ENCODE measurements at regions not wholly inside any gene's neighbourhood (a gene's known extent, or its start where the extent isn't known, plus 50 kb on each side); places are given as distances from the start of the nearest gene placed in this dataset.
"Not testable (repeated sequence)": the region's sequence is repeated elsewhere in the genome, so short reads cannot be mapped to it uniquely, and the experiment has no call there.

DNA sequence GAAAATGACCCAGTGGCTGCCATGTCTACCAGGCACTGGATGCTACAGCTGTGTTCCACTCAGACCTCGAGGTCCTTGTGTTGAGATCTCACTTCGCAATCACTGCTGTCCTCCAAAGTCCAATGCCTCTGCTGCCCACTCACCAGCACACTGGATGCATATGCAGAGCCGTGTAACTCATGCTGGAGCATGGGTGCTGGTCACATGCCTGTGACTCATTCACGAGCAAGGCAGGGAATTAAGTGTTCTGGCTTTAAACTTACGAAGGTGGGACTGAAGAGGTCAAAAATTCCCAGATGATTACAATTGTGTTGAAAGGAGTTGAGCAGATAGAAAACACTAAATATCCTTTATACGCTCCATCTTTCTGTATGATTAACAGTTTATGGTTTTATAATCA lies 417.5 kb downstream of the NUP35 start:
- DNase-seq, result no peak

DNA sequence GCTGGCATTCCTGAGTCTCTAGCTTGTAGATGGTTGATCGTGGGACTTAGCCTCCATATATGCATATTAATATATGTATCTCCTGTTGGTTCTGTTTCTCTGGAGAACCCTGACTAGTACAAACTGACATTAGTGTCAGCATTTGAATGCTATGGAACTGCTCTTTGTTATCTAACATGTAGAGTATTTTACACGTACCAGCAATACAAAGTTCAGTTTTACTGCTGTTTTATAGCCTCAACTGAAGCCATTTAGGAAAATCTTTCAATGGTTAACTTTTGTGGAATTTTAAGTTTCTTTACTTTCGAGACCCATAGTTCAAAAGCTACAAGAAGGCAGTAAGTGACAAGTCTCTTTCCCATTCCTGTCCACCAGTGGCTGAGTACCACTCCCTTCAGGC lies 418.4 kb downstream of the NUP35 start:
- no peak for DNase-seq

DNA sequence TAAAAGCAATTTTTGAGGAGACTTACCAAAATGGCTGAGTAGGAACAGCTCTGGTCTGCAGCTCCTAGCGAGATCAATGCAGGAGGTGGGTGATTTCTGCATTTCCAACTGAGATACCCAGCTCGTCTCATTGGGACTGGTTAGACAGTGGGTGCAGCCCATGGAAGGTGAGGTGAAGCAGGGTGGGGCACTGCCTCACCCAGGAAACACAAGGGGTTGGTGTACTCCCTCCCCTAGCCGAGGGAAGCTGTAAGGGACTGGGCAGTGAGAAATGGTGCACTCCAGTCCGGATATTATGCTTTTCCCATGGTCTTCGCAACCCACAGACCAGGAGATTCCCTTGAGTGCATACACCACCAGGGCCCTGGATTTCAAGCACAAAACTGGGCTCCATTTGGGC lies 419.0 kb downstream of the NUP35 start:
- DNase-seq, result no peak

DNA sequence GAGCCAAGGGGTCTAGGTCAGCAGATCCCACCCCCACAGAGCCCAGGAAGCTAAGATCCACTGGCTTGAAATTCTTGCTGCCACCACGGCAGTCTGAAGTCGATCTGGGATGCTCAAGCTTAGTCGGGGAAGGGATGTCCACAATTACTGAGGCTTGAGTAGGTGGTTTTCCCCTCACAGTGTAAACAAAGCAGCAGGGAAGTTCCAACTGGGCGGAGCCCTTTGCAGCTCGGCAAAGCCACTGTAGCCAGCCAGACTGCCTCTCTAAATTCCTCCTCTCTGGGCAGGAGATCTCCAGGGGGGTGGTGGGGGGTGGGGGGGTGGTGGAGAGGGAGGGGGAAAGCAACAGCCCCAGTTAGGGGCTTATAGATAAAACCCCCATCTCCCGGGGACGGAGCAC lies 419.5 kb downstream of the NUP35 start:
- DNase-seq, result no peak

DNA sequence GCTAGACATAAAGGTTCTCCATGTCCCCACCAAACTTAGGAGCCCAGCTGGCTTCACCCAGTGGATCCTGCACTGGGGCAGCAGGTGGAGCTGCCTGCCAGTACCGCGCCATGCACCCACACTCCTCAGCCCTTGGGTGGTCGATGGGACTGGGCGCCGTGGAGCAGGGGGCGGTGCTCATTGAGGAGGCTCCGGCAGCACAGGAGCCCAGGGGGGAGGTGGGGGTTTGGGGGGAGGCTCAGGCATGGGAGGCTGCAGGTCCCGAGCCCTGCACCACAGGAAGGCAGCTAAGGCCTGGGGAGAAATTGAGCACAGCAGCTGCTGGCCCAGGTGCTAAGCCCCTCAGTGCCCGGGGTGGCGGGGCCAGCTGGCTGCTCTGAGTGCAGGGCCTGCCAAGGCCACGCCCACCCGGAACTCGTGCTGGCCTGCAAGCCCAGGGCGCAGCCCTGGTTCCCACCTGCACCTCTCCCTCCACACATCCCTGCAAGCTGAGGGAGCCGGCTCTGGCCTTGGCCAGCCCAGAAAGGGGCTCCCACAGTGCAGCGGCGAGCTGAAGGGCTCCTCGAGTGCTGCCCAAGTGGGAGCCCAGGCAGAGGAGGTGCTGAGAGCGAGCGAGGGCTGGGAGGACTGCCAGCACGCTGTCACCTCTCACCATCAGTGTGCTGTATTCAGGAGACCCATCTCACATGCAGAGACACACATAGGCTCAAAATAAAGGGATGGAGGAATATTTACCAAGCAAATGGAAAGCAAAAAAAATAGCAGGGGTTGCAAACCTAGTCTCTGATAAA lies 422.5 kb downstream of the NUP35 start:
- DNase-seq, result not testable (repeated sequence)

DNA sequence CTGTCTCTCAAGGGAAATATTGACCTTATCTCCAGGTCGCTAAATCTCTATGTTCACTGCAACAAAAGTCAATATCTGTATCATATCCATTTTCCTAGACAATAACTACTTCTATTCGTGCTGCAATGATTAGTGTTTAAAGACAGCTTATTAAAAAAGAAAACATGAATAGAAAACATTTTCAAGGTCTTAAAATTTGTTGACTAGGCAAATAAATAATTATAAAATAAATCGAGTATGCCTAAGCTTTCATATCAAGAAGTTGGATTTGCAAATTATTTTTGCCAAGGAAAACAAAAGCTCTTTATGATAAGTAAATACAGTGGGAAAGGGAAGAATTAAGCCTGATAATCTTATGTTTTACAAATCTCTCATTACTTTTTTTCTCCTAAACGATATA lies 428.5 kb downstream of the NUP35 start:
- no peak for DNase-seq

DNA sequence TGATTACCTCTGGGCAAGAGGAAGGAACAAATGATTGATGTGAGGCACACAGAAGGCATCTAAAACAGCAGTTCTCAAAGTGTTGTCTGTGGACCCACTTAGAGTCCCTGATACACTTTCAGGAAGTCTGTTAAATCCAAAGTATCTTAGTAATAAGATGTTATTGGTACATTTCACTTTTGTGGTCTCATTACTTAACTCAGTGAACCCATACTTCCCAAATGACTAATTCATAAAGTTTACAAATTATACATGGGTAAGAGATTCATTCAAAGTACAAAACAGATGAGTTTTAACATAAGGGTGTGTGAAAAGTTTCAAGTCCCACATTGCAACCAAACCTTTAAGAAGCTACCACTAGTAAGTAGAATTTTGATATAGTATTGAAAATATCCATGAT lies 440.5 kb downstream of the NUP35 start:
- DNase-seq, result no peak

DNA sequence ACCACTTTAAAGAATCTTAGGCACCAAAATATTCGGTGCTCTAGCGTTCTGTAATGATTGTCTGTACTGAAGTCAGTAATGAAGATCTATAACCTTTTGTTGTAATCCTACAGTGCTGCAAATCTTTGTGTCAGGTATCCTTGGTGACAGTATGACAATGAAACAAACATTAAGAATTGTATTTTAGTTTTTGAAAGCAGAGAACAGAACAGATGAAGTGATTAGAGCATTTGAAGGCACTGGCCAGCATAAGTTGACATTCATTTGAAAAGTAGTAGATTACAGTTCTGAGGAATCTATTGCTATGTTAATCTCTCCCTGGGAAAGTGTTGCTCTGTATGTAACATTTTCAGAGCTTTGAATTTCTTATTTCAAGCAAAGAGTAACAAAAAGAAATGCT lies 451.2 kb downstream of the NUP35 start:
- DNase-seq, result no peak

DNA sequence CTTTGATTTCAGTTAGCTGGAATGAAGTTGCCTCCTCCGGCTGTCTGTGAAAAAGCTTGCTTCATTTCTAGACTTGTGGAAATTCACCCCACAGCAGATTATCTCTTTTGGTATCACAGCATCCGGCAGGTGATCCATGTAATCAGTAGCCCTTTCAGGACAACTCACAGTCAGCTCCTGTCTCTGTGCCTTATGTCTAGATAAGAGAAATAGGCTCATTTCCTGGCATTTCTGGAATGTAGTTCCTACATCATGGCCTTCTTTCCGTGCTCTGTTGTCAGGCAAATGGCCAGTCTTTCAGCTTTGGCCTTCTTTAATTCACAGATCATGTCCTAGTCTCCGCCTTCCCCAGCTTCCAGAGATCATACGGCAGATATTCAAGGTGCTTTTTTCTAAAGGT lies 455.4 kb downstream of the NUP35 start:
- no peak for DNase-seq

DNA sequence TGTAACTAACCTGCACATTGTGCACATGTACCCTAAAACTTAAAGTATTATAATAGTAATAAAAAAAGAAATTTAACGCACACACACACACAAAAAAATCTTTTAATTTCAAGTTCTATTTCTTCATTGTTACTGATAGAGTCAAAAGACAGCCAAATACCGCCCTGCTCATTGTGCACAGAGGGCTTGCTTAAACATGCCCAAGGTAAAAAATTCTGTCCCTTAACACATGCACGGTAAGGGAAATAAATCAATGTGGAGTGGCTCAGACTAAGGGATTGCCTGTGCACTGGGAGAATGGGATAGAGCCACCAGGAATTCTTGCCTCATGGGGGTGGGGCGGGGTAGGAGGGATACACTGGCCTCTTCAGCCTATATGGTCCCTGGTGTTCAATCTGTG lies 468.0 kb downstream of the NUP35 start:
- DNase-seq, result no peak

DNA sequence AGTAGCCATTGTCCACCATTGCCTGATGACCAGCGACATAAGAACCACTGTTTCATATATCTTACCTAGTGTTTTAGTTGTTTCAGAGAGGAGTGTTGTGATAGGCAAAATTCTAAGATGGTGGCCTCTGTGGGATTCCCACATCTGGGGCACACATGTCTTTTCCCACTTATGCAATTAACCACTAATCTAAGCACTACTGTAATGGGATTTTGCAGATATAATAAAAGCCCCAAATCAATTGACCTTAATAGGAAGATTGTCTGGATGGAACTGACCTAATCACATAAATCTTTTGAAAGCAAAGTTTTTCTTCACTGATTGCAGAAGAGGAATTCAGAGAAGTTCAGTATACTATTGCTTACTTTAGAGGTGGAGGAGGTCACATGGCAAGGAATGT lies 469.9 kb downstream of the NUP35 start:
- no peak for DNase-seq

DNA sequence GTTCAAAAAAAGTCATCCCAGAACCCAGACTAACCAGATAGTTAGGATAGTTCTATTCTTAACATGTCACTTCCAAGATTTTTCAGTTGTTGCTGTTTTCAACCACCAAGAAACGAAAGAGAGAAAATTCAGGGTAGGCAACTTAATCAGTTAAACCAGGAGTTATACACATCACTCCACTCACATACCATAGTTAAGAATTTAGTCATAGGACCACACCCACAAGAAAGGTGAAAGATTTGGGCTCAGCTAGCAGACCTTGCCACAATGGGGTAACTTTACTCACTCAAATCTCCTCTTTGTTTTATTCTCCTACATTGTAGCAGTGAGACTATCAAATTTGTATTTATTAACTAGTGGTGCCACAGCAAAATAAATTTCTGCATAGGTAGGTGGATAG lies 473.6 kb downstream of the NUP35 start:
- no peak for DNase-seq

DNA sequence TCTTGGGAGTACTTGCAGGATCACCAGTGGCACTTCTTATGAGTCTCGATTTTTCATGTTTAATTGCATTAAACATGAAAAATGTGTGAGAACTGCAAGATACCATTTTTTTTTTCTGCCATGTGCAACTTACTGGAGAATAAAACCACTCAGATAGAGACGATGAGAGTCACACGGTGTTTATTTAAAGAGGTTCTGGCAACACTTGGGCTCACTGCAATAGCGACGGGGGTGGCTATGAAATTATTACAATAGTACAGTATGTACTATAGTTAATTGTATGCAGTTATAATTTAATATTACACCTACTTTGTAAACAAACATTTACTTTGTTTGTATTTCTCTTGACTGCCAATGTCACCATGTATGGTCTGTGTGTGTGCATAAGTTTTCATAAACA lies 479.8 kb downstream of the NUP35 start:
- DNase-seq, result no peak

DNA sequence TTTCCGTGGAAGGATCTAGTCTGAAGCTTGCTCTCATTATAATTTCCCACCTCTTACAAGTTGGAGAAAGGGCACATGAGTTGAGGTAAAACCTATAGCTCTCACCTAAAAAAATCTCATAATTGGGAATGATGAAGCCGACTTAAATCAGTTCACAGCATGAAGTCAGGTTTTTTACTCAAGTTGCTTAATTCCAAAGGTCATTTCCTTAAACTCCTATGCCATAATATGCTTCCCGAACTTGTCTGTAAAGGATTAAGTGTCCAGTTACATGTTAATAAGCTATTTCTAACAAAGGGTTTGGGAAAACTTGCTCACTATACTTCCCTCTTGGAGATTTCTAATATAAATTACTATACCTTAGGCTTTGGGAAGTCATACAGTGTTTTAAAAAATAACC lies 481.2 kb downstream of the NUP35 start:
- no peak for DNase-seq

DNA sequence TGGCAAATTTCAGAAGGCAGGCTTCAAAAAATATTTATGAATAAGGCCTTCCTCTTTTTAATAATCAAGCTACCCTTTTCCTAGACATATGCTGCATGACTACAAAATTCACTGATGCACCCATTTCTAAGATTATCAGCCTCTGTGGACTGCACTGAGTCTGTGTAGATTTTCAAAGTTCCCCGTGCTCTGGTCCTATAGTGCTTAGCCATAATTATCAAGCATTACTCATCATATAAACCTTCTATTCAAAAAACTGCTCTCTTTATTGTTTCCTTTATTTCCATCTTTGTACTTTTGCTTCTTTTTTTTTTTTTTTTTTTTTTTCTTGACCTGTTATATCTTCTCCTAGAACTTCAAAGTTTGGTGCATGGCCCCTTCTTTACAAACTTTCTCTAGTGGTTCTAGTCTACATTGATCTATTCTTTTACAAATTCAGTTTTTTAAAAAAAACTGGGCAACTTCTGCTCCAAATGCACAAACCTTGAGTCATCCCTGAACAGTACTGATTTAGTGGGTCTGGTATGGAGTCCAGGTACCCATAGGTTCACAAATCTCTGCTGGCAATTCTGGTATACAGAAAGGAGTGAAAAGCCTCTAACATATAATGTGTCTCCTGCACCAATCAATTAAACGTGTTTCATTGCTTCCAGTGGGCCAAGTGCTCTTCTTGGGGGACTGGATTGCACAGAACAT lies 481.9 kb downstream of the NUP35 start:
- no peak for DNase-seq

DNA sequence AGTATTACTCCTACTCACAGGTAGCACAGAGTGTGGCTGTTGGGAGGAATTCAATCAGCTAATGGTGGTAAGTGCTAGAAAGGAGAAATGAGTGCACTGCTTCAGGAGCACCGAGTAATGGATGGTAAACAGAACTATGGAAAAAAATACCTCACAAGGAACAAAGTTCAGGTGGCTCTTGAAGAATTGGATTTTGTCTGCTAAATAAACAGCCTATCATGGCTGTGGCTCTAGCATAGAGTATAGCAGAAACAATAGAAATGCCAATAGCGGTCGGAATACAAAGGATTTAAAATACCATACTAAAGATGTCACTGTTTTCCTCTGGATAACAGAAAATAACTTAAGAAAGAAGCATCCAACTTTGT lies 482.5 kb downstream of the NUP35 start:
- no peak for DNase-seq

DNA sequence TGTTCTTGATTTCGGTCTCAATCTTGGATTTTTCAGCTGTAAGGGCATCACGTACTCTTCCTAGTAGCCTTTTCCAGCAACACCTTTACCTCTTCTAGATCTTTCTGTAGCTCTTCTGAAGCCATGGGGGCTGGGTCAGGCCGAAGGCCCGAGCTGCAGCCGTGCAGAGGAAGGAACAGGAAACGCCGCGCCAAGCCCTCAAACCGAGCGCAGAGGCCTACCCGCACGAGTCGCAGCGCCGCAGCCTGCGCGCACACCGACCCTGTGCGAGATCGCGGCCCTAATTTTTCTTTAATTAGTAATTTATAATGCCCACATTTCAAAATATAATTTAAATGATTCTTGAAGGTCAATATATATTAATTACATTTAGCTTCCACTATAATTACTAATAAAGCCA lies 483.8 kb downstream of the NUP35 start:
- no peak for DNase-seq

DNA sequence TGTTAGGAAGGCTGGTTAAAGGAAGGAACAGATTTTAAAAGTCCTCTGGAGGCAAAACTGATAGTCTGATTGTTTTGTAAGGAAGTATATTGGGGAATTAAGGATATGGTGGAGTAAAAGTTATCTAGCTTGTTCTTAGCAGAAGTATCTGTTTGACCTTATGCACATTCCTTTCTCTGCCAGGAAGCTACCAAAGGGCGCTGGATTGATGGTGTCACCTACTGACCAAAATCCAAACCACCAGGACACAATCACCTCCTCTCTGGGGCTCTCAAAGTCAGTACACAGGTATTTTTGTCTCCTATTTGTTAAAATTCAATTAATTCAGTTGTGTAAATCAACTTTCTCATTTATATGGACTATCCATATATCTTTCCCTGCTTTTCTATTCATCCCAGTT lies 484.5 kb downstream of the NUP35 start:
- no peak for DNase-seq

DNA sequence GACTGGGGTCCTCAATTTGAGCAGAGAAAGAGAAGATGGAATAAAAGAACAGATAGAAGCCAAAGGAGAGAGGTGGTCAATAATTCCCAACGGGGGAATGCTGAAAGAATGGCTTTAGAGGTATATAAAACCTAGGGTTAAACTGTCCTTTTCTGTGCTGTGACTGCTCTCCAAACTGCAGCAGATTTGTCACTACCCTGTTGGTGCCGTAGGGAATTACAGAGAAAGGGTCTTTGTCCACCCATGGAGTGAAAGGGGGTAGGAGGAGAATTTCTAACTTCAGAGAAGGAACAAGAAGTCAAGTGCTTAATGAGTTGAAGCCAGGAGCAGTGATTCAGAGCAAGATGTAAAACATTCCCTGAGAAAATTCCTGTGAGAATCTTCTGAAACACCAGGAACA lies 486.5 kb downstream of the NUP35 start:
- no peak for DNase-seq

DNA sequence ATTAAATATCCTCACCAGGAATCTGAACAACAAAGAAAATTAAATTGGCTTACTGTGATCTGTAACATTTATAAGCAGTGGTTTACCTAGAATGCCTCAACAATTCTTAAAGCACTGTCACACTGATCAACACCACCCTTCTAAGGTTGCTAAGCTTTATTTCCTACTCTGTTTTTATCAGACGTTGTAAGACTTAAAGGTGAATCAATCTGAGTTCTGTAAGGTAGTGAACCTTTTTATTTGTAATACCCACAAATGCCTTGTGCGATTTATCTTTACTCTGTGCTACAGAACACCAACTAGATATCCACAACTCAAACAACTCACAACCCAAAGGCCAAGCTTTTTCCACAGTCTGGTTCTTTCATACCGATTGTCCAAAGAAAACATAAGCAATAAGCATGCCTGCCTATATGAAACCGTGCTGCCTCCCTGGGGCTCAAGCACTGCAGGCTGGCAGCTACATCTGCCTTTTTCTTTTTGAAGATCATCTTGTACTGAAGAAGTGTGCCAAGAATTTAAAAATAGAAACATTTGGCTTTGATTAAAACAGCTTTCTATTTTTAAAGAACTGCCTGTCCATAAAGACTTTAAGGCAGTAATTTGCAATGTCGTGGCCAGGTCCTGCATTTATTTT lies 490.7 kb downstream of the NUP35 start:
- no peak for DNase-seq

DNA sequence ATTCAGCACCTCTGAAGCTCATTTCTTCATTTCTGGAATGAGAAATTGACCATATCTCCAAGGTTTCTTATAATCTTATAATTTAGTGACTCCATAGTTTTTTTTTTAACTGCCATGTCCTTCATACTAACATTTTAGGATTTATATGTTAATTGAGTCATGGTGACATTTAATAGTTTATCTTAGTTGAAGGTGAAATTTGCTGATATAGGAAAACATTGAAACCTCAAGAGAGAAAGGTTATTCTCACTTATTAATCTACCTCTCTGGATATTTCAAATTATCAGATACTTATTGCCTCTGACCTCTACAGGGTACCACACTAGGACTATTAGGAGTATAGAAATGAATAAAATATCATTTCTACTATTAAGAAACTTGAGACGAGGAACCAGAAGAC lies 499.0 kb downstream of the NUP35 start:
- DNase-seq, result no peak

DNA sequence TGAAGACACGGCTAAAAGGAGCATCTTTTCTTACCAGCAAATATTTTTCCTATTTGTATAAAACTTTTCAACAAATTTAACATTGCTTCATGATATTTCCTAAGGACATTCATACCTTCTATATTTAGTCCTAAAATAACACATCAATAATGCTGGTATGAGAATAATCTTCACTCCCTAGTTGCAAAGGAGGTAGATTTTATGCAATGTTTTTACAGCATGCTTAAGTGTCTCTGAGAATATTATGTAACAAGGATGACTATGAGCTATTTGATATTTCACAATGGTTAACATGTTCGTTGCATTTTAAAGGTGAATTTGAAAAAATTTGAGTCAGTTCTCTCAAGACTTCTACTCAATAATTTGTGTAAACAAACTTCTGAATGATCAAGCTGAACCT lies 506.7 kb downstream of the NUP35 start:
- DNase-seq, result no peak

DNA sequence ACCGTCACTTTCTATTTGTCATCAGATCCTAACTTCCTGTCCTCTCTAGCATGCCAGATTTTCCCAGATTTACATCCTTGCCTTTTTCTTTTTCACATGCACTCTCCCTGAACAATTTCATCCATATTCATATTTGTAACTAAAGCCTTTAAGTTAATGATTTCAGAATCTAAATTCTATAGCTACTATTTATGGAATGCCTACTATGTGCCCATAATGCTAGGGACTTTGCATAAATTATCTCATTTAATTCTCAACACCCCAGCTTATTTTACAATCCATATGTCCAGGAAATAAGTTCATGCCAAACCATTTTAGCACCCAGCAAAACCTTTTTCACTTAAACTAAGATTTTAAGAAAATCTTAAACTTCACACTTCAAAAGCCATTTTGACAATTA lies 531.9 kb downstream of the NUP35 start:
- no peak for DNase-seq

DNA sequence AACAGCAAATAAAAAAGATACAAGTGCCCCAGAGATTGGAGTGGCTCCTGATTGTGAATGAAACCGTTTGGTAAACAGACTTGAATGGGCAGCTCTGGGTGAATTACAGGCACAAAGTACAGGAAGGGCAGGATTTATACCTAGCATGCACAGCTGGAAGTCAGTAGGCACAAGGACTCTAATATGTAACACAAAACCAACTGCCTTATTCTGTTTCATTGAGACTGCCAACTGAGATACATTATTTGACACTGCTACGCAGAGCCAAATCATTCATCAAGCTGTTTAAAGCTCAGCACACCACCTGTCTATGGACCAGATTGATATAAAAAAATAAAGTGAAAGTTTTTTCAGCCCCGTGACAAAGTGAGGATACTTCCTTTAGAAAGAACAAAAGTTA lies 541.2 kb downstream of the NUP35 start:
- no peak for DNase-seq

DNA sequence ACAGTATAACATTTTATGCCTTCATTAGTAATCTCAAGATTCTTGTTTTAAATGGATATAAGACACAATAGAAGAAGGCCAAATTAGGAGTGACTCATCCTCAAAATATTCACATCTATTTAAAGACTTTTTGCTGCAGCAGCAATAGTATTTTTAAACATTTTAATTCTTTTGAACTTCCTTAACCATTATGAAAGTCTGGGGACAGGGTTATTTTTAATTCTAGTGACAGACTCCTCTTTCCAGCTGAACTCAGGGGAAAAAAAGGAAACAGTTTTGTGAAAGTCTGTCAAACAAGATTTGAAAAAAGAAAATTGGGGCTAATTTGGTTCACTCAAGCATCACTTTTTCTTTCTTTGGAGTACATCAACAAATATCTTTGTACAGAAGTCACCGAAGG lies 541.8 kb downstream of the NUP35 start:
- no peak for DNase-seq
